MG63 (cell line): ENCODE measurements at regions not wholly inside any gene's neighbourhood (a gene's known extent, or its start where the extent isn't known, plus 50 kb on each side); places are given as distances from the start of the nearest gene placed in this dataset.

Experiments used
- DNase-seq: peaks from one replicate; pipeline ENCODE4 v3.0.0-alpha.2; 2020
- H3K27me3 ChIP-seq: fragments of 250-450 bp; sonication (Bioruptor Pico); 2 replicates; pipeline ENCODE4 v1.5.1; 2020; ENCODE audit warnings: mild to moderate bottlenecking, moderate library complexity
- H3K36me3 ChIP-seq: fragments of 250-450 bp; sonication (Bioruptor Pico); 2 replicates; pipeline ENCODE4 v1.5.1; 2020; ENCODE audit warnings: mild to moderate bottlenecking, moderate library complexity
- H3K4me3 ChIP-seq: fragments of 250-450 bp; sonication (Bioruptor Pico); 2 replicates; pipeline ENCODE4 v1.5.1; 2020; ENCODE audit warnings: mild to moderate bottlenecking, moderate library complexity
- H3K9me3 ChIP-seq: fragments of 250-450 bp; sonication (Bioruptor Pico); 2 replicates; pipeline ENCODE4 v1.5.1; 2020; ENCODE audit warnings: mild to moderate bottlenecking, moderate library complexity

- Histone ChIP-seq H3K36me3 (no peaks in the 10 kb centered on the region), H3K9me3 (no peaks in the 10 kb centered on the region), H3K4me3 (no peak overlapping the region), H3K27me3 (no peaks in the 10 kb centered on the region)
- no peak for DNase-seq
Observed at GRCh38 chr11:103671143-103671651, 365.2 kb upstream of the DDI1 start.

GRCh38 chr11:103673773-103674172, 362.7 kb upstream of the DDI1 start:
- no peaks in the 10 kb centered on the region for H3K27me3 ChIP-seq
- DNase-seq, result no peak

DNA sequence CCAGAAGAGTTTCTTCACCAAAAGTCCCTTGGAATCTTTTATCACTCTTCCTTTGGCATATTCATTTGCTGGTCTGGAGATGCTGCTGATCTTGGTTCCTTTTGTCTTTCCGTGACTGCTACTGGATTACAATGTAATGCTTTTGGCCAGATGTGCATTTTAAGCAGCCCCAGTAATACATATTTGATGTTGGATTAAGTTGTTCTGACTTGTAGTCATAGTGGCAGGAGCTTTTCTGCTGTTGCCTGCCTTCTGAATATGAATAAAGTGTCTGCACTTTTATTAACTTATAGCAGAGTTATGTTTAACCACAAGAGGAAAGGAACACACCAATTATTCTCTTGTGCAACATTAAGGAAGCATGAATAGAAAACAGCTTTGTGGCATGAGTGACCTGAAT, 360.0 kb upstream of the DDI1 start:
- H3K9me3 ChIP-seq, result no peaks in the 10 kb centered on the region
- DNase-seq, result no peak
- H3K36me3 ChIP-seq, result no peaks in the 10 kb centered on the region
- H3K4me3 ChIP-seq, result no peak overlapping the region
- H3K27me3 ChIP-seq, result no peaks in the 10 kb centered on the region

More at GRCh38 chr11:103673773-103674172, 362.7 kb upstream of the DDI1 start:
- no peaks in the 10 kb centered on the region for H3K9me3 ChIP-seq
- H3K4me3 ChIP-seq, result no peak overlapping the region
- H3K36me3 ChIP-seq, result no peaks in the 10 kb centered on the region

DNA sequence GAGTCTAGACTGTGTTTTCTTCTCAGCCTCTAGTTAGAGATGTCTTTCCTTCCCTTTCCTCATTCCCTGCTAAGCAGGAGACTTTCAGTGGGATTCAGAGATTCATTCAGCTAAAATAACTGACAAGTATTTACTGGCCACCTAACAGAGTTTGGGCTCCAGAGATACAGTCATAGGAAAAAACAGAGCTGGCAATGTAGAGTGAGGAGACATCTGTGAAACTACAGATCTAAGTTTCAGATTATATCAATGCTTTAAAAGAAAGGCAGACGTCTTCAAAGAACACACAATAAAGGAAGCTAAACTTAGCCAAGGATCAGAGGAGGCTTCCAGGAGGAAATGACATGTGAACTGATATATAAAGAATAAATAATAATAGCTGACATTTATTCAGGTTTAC, 355.6 kb upstream of the DDI1 start:
- Histone ChIP-seq H3K27me3 (no peaks in the 10 kb centered on the region), H3K4me3 (no peak overlapping the region), H3K36me3 (no peaks in the 10 kb centered on the region), H3K9me3 (no peaks in the 10 kb centered on the region)
- no peak for DNase-seq

GRCh38 chr11:103681855-103682254, 354.6 kb upstream of the DDI1 start:
- H3K9me3 ChIP-seq, result no peaks in the 10 kb centered on the region
- no peak overlapping the region for H3K4me3 ChIP-seq
- no peak for DNase-seq
- no peaks in the 10 kb centered on the region for H3K27me3 ChIP-seq
- no peaks in the 10 kb centered on the region for H3K36me3 ChIP-seq

DNA sequence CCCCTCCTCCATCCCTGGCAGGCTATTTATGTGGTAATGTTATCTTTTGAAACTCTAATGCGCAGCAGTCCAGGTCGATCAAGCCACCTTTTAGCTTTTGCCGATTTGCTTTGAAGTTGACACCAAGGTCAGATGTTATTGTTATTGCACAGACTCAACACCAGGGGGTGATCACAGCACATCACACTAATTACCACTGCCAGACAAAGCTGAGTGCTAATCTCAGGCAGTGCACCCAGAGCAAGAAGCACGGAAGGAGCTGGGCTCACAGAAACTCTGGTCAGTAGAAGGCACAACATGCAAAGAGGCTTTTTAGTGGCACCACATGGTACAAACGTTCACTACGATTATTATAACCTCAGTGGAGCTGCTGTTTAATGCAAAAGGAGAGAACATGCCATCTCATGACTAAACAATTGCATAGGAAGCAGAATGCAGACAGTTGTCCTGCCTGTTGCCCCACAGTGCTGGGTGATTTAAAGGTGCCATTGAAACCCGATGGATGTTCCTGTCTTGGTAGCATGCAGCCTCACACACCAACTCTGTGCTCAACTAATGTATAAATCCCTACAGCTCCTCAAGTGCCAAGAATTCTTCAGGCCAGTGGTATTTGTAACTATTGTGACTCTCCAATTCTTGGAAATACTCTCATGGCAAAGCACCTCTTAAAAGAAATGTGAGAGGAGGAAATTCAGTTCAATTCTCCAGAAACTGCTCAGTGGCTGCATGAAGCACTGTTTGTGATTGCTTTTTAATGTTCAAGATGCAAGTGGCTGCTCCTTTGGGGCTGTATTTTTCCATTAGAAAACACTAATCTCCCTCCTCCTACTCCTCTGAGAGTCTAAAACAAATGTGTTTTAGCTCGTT, 353.9 kb upstream of the DDI1 start:
- H3K9me3 ChIP-seq, result no peaks in the 10 kb centered on the region
- DNase-seq, result peak; percentile 24
- no peaks in the 10 kb centered on the region for H3K27me3 ChIP-seq
- H3K36me3 ChIP-seq, result no peaks in the 10 kb centered on the region
- no peak overlapping the region for H3K4me3 ChIP-seq

- no peak for DNase-seq
- Histone ChIP-seq H3K4me3 (no peak overlapping the region), H3K36me3 (no peaks in the 10 kb centered on the region), H3K9me3 (no peaks in the 10 kb centered on the region), H3K27me3 (no peaks in the 10 kb centered on the region)
Observed at GRCh38 chr11:103683576-103683975, 352.9 kb upstream of the DDI1 start.

DNA sequence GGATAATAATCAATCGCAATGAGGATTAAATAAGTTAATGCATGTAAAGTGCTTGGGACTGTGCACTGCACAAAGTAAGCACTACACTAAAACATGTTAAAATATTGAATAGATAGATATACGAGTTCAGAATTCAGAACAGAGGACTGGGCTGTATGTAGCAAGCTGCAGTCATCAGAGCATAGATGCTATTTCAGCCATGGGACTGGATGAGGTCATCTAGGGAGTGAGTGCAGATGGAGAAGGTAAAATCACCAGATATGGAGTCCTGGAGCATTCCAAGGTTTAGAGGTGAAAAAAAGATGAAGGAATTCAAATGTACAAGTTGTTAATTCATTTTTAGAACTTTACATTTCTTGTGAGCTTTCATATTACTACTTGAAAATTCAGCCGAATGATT, 347.5 kb upstream of the DDI1 start:
- Histone ChIP-seq H3K27me3 (no peaks in the 10 kb centered on the region), H3K4me3 (no peak overlapping the region), H3K36me3 (no peaks in the 10 kb centered on the region), H3K9me3 (no peaks in the 10 kb centered on the region)
- no peak for DNase-seq

- Histone ChIP-seq H3K36me3 (no peaks in the 10 kb centered on the region), H3K27me3 (no peaks in the 10 kb centered on the region), H3K4me3 (no peak overlapping the region), H3K9me3 (no peaks in the 10 kb centered on the region)
- DNase-seq, result no peak
Observed at GRCh38 chr11:103690356-103690755, 346.1 kb upstream of the DDI1 start.

DNA sequence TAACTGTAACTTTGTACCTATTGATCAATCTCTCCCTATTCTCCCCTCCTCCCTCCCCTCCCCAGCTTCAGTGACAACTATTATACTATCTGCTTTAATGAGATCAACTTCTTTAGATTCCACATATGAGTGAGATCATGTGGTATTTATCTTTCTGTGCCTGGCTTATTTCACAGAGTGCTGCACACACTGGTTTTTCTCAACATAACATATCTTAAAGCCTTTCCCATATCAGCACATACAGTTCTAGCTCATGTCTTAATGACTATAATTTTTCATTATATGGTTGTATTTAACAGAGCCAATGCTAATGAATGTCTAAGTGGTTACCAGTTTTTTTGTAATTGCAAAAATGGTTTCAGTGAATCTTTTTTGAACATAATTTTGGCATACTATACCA, 340.3 kb upstream of the DDI1 start:
- H3K9me3 ChIP-seq, result no peaks in the 10 kb centered on the region
- no peak overlapping the region for H3K4me3 ChIP-seq
- H3K27me3 ChIP-seq, result no peaks in the 10 kb centered on the region
- no peak for DNase-seq
- no peaks in the 10 kb centered on the region for H3K36me3 ChIP-seq

DNA sequence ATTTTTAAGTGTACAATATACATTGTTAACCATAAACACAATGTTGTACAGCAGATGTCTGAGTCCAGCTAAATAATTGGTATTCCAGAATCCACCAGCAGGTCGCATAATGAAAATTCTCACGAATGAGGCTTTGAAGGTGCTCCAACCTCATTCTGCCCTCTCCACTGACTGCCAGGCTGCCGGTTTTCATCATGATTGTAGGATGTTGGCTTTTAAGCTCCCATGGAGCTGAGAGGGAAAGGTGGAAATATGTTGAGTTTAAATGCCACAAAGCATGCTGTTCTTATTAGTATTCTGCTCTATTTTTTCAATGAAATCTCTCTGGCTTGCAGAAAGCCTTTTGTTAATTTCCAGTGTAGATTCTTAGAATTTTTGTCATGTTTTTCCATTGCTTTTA, 337.2 kb upstream of the DDI1 start:
- no peaks in the 10 kb centered on the region for H3K9me3 ChIP-seq
- DNase-seq, result no peak
- no peaks in the 10 kb centered on the region for H3K36me3 ChIP-seq
- H3K4me3 ChIP-seq, result no peak overlapping the region
- no peaks in the 10 kb centered on the region for H3K27me3 ChIP-seq

DNA sequence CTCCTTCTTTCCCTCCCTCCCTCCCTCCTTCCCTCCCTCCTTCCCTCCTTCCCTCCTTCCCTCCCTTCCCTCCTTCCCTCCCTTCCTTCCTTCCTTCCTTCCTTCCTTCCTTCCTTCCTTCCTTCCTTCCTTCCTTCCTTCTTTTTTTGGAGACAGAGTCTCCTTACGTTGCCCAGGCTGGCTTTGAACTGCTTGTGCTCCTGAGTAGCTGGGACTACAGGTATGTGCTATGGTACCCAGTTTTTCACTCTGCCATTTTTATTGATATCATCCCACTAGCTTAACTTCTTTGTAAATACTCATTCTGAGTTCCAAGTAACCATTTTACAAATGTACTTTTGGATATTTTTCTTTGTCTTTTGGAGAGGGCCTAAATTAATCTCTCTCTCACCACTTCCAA, 336.8 kb upstream of the DDI1 start:
- Histone ChIP-seq H3K36me3 (no peaks in the 10 kb centered on the region), H3K9me3 (no peaks in the 10 kb centered on the region), H3K27me3 (no peaks in the 10 kb centered on the region), H3K4me3 (no peak overlapping the region)
- DNase-seq, result no peak

- no peaks in the 10 kb centered on the region for H3K36me3 ChIP-seq
- peak; percentile 9 for DNase-seq
- H3K9me3 ChIP-seq, result no peaks in the 10 kb centered on the region
- no peak overlapping the region for H3K4me3 ChIP-seq
- H3K27me3 ChIP-seq, result no peaks in the 10 kb centered on the region
Observed at GRCh38 chr11:103700622-103701021, 335.8 kb upstream of the DDI1 start.

DNA sequence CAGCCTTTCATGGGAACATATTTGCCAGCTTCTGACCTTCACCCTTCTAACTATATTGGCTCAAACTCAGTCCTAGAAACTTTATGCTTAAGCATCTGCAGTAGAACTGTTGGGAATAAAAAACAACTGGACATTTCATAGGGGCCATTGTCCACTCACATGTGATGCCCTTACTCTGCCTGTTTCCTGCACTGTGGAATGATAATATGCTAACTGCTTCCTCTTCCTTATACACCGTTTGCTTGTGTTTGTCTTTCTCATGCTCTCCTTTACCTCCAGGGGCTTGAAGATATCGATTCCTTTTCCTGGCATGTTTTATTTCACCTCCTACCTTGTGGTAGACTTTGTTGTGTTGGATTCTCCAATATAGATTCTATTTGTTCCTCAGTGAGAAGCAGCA, 333.0 kb upstream of the DDI1 start:
- Histone ChIP-seq H3K9me3 (no peaks in the 10 kb centered on the region), H3K36me3 (no peaks in the 10 kb centered on the region), H3K27me3 (no peaks in the 10 kb centered on the region), H3K4me3 (no peak overlapping the region)
- DNase-seq, result no peak

DNA sequence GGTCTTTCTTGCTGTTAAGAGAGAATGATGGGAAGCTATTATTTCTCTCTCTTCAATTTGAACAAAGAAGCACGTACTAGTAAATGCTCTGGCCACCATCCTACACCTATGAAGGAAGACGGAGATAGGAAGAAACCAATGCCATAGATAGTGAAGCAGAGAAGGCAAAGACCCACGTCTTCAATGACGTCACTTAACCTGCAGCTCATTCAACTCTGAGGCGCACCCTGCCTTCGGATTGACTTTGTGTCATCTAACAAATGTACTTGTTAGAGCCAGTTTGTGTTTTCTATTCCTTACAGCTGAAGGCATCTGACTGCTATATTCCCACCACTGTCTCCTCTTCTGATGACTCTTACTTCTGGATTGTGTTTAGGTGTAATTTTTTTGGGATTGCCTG, 332.5 kb upstream of the DDI1 start:
- no peak overlapping the region for H3K4me3 ChIP-seq
- no peaks in the 10 kb centered on the region for H3K27me3 ChIP-seq
- DNase-seq, result no peak
- no peaks in the 10 kb centered on the region for H3K9me3 ChIP-seq
- no peaks in the 10 kb centered on the region for H3K36me3 ChIP-seq

GRCh38 chr11:103705642-103706041, 330.8 kb upstream of the DDI1 start:
- Histone ChIP-seq H3K27me3 (no peaks in the 10 kb centered on the region), H3K36me3 (no peaks in the 10 kb centered on the region)

DNA sequence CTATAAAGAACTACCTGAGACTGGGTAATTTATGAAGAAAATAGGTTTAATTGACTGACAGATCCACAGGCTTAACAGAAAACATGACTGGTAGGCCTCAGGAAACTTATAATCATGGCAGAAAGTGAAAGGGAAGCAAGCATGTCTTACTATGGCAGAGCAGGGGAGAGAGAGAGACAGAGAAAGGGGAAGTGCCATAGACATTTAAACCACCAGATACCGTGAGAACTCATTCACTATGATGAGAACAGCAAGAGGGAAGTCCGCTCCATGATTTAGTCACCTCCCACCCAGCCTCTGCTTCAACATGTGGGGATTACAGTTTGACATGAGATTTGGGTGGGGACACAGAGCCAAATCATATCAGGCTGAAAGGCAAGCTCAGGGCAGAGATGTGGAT, 327.1 kb upstream of the DDI1 start:
- H3K36me3 ChIP-seq, result no peaks in the 10 kb centered on the region
- no peaks in the 10 kb centered on the region for H3K9me3 ChIP-seq
- DNase-seq, result no peak
- no peaks in the 10 kb centered on the region for H3K27me3 ChIP-seq
- no peak overlapping the region for H3K4me3 ChIP-seq

More at GRCh38 chr11:103705642-103706041, 330.8 kb upstream of the DDI1 start:
- DNase-seq, result no peak
- H3K9me3 ChIP-seq, result no peaks in the 10 kb centered on the region
- no peak overlapping the region for H3K4me3 ChIP-seq

GRCh38 chr11:103714246-103714645, 322.2 kb upstream of the DDI1 start:
- DNase-seq, result no peak
- H3K9me3 ChIP-seq, result no peaks in the 10 kb centered on the region
- no peaks in the 10 kb centered on the region for H3K27me3 ChIP-seq
- no peaks in the 10 kb centered on the region for H3K36me3 ChIP-seq
- no peak overlapping the region for H3K4me3 ChIP-seq
